CD4-positive, alpha-beta T cell treated with Interleukin-15 for 1 hour (primary cell): ENCODE measurements at regions not wholly inside any gene's neighbourhood (a gene's known extent, or its start where the extent isn't known, plus 50 kb on each side); places are given as distances from the start of the nearest gene placed in this dataset.
A peak's percentile ranks its signal among the peaks of the same experiment; 100 is the strongest.
"Not testable (repeated sequence)": the region's sequence is repeated elsewhere in the genome, so short reads cannot be mapped to it uniquely, and the experiment has no call there.

Experiments used
- DNase-seq: peaks from one replicate; pipeline ENCODE4 v3.0.0-alpha.2; 2020

DNA sequence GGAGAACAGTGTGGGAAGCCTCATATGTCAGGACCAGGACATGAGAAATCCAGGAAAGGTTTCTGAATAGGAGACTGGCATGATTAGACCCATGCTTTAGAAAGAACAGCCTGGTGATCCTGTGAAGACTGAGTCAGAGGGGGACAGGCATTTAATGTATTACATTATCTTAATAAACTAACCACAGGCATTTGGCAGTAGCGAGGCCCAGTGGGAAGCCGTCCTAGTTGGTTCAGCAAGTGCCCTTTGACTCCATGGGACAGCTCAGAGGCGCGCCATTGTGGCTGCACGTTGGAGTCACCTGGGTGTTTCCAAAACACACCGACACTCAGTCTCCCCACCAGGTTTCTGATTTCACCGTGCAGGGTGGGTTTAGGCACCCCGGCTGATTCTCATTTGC is 90.5 kb upstream of the DGKG start:
- no peak for DNase-seq

DNA sequence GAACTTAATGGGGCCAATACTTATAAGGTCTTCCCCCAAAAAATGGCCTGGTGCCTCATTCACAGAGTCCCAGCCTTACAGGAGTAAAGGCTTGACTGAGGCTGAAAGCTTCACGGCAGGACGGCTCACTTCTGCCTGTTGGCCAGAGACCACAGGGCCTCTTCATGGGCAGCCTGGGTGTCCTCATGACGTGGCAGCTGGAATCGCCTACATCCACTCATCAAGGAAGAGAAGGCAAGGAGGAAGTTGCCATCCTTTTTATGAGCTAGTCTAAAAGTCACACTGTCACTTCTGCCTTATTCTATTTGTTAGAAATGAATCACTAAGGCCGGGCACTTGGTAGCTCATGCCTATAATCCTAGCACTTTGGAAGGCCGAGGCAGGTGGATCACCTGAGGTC is 89.3 kb upstream of the DGKG start:
- DNase-seq = no peak

DNA sequence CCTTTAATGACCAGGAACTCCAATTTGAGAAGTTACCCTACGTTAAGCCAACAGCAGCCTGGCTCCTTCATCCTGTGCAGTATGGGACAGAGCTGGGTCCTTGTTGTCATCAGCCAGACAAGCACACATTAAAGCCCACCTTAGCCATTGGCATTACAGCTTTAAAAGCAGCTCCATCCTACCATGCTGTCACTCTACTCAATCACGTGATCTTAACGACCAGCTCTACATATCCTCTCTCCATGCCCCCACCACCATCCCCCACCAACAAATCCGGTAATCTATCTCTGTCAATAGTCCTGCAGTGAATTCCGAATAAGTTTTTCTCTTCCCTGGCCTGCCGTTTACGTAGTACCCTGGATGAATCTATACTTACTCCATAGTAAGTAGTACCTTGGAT is 82.9 kb upstream of the DGKG start:
- DNase-seq = no peak

DNA sequence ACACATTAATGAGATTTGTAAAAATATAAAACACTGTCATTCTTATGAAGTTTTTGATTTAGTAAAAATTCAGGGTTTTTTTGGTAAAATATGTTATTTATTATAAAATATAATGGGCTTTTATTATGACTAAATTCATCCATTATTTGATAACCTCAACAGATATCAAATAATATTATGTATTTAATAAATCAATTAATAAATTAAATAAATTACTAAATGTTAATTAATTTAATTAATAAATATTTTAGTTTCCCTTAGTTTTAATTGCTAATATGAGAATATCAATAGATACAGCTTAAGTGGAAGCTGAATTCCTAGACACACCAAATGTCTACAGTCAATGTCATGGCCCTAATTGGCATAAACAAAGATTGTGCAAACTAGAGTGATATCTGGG is 82.3 kb upstream of the DGKG start:
- no peak for DNase-seq

DNA sequence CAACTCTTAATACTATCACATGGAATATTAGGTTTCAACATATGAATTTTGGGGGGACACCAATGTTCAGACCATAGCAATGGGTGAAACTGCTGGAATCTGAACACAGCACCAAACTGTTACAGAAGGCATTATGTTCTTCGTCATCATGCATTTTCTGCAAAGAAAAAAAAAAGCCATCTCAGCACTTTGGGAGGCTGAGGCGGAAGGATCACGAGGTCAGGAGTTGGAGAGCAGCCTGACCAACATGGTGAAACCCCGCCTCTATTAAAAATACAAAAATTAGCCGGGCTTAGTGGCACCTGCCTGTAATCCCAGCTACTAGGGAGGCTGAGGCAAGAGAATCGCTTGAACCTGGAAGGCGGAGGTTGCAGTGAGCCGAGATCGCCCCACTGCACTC is 80.9 kb upstream of the DGKG start:
- DNase-seq = not testable (repeated sequence)

DNA sequence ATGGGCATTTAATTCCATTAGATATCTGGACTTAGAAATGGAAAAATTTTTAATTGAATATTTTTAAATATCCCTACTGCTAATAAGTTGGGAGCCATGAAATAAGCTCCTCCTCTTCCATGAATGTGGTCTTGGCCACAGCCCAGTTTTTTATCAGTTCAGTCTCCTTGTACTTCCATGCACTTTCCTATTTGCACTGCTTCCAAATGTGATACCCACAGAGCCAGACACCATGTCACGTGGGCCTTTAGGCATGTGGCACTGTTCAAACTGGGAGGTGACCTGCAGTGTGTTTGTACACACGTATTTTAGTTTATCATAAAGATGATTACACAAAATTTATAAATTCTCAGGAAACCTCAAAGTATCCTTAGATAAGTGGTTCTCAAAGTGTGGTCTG is 80.1 kb upstream of the DGKG start:
- no peak for DNase-seq

DNA sequence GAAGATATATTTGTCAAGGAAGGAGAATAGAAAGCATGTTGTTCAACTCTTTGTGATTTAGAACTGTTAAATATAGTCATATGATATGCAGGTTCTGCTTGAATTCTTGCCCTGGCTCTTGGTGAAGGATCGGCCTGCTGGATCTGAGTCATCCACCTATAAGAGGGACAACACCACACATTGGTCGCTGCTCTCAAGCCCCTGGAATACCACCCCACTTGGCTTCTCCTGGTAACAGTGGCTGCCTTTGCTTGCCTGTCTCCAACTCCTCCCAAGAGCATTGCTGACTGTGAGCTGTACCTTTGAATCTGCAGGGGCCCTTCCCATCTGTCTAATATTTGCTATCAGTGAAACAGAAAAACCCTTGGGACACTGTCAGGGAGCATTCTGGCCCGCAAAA is 78.9 kb upstream of the DGKG start:
- no peak for DNase-seq

DNA sequence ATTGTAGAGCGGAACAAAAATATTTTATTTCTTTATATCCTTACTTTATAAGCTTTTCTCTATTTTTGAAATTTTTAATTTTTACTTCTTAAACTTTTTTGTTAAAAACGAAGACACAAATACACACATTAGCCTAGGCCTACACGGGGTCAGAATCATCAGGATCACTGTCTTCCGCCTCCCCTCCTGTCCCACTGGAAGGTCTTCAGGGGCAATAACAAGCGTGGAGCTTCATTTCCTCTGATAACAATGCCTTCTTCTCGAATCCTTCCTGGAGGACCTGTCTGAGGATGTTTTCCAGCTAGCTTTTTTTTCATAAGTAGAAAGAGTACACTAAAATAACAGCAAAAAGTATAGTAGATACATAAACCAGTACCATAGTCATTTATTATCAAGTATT is 77.7 kb upstream of the DGKG start:
- no peak for DNase-seq

DNA sequence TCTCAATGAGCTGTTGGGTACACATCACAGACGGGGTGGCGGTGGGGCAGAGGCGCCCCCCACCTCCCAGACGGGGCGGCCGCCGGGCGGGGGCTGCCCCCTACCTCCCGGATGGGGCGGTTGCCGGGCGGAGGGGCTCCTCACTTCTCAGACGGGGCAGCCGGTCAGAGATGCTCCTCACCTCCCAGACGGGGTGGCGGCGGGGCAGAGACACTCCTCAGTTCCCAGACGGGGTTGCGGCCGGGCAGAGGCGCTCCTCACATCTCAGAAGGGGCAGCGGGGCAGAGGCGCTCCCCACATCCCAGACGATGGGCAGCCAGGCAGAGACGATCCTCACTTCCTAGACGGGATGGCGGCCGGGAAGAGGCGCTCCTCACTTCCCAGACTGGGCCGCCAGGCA is 73.3 kb upstream of the DGKG start:
- not testable (repeated sequence) for DNase-seq

DNA sequence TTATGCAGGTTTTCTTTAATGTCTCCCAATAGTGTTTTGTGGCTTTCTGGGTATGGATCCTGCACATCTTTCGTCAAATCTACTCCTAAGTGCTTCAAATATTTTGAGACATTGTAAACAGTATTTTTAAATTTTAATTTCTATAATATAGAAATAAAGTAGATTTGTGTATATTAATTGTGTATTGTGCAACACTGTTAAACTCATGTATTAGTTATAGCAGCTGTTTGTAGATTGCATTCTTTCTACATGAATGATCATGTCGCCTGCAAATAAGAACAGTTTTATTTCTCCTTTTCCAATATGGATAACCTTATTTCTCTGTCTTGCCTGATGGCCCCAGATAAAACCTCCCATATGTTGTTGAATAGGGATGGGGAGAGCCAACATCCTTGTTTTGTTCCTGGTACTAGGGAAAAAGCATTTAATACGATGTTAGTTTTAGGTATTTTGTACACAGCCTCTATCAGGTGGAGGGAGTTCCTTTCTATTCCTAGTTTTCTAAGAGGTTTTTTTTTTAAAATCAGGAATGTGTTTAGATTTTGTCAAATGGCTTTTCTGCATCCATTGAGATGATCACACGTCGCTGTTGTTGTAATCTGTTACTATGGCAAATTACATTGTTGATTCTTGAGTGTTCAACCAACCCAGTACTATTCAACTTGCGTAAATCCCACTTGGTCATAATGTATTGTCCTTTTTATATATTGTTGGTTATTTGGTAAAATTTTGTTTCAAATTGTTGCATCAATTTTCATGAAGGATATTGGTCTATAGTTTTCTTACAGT is 71.1 kb upstream of the DGKG start:
- no peak for DNase-seq

DNA sequence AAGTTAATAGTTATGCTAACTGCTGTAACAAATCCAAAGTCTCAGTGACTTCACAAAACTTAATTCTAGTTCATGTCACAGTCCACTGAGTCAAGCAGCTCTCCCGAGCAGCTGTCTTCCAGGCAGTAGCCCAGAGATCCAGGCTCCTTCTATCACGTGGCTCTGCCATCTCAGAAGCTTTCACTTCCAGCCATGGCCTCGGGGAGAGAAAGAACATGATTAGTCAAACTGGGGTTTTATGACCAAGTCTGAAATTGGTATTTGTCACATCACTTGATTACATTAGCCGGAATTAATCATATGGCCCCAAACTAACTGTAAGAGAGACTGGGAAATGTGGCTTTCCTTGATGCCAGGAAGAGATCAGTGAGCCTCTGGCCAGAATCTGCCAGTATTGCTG is 70.2 kb upstream of the DGKG start:
- DNase-seq = no peak

DNA sequence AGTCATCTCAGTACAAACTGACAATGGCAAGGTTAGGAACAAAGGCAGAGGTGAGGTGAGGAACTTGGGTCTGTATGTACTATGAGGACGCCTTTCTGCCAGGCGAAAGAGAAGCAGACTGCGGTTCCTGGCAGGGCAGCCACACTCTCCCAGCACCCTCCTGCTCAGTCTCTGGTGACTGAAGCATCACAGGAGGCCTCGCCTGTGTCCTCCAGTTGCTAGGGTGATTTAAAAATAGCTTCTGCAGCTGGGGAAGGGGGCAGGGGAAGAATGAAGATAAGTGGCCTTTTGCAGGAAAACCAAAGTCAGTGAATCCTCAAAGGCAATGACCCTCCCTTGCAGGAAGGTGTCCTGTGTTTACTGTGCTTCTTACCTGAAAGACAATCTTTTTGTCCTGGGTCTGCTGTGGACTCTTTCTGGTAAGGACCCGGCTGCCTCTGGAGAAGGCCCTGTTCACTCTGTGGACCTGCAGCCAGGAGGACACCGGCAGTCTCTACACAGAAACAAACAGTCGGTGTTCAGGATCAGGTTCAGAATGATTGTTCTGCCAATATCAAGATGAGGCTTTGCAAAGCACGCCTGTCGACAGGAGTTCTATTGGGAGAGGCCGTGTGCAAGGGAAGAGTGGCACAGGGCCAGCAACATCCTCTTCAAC is 65.7 kb upstream of the DGKG start:
- DNase-seq = no peak

DNA sequence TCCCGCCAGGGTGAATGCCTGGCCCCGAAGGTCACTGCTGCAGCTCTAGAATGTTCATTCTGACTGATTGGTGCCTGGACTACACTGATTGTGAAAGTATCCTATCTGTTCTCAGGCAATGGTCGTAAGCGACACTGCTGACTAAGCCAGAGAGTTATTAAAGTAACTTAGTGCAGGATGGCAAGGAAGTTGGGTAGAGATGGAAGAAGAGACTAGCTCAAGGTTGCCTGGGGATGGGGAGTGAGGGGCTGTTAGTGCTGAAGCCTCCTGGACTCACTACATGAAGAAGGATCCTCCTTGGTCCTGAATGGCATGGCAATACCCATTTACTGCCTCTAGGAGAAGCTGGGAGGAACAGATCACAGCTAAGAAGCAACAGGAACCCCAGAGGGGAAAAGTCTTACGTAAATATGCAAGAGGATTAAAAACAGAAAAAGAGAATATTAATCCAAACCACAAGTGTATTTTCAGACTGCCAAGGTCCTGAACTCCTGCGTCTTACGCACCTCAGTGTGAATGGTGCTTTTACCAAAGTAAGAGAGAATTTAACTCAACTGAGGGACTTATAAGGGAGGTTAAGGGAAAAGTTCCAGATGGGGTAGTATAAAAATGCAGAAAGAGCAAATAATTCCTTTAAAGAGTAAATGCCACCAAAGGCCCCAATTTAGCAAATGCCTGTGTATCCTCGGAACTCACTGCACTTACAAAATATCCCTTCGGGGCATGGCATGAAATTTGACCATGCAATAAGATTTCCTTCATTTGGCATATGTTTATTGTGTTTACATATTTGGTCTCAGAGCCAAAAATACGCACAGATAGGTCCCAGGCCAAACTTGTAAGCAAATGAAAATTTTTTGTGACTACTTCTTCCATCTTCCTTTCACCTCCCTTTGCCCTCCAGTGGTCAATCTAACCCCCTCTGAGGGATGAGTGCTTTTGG is 64.0 kb upstream of the DGKG start:
- no peak for DNase-seq

DNA sequence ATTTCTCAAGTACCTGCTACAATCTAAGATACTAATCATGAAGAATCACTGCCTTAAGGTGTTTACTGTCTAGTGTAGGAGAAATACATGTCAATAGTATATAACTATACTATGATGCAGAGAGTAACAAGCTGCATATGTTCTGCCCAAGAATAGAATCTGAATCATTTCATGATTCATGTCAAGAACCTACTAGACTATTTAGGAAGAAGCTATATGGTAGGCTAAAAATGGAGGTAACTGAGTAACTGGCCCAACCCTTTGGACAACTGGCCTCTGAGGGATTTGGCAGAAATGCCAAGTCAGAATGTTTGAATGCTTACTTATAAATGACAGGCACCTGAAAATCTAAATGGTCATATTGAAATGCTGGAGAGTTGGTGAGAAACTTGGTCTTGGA is 59.9 kb upstream of the DGKG start:
- DNase-seq = no peak

DNA sequence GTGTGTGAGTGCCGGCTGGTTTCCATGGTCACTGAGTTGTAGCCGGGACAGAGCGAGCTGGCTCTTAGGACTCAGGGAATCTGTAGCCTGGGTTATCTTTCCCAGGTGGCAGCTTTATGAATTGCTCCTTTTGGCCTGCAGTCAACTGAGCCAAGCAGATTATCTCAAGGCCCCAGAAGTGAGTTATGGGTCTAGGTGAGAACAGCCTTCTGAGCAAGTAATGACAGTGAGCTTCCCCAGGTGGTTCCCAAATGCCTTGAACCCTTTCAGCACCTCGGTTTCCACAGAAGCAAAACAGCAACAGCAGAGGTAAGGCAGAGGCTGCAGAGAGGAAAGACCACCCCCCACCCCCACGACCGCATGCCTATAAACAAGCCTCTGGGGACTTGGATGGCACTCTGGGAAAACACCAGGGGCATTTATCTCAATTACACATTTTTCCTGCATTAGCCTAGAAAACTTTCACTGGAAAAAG is 56.7 kb upstream of the DGKG start:
- DNase-seq = no peak

DNA sequence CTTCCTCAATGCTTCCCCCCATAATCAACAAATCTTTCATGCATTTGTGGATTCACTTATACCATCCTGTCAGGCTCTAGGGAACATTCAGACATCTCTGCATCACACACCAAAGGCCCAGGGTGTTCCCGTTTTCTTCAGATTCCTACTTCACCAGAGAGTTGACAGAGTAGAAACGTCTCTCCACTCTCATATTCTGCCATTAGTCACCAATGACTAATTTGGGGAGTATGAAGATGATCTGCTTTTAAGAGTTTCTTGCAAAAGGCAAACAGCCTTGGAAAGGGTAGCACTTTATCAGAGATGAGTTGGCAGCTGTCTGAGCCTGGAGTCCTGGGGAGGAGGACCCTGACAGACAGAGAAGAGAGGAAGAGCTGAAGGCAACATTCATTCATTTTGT is 55.8 kb upstream of the DGKG start:
- DNase-seq = no peak

DNA sequence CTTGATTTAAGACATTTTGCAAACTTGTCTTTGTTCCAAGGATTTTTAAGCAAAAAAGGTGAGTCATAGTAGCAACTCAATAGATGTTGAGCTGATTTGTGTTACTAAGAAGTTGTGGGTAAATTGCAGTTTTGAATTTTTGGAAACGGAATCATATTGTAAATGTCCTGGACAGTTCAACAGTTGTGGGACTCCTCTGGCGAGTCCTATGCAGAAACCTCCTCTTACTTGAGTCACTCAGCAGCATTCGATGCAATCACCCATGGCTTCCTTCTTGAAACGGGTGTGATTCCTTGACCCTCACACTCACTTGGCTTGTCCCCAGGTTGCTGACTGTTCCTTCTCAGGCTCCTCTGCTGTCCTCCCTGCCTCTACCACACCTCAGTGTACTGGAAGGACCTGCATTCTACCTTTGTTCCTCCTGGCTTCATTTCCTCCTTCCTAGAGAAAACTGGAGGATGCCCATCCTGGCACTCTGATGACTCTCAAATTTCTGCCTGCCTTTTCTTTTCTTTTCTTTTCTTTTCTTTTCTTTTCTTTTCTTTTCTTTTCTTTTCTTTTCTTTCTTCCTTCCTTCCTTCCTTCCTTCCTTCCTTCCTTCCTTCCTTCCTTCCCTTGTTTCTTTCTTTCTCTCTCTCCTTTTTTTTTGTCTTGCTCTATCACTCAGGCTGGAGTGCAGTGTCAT is 52.8 kb upstream of the DGKG start:
- no peak for DNase-seq

DNA sequence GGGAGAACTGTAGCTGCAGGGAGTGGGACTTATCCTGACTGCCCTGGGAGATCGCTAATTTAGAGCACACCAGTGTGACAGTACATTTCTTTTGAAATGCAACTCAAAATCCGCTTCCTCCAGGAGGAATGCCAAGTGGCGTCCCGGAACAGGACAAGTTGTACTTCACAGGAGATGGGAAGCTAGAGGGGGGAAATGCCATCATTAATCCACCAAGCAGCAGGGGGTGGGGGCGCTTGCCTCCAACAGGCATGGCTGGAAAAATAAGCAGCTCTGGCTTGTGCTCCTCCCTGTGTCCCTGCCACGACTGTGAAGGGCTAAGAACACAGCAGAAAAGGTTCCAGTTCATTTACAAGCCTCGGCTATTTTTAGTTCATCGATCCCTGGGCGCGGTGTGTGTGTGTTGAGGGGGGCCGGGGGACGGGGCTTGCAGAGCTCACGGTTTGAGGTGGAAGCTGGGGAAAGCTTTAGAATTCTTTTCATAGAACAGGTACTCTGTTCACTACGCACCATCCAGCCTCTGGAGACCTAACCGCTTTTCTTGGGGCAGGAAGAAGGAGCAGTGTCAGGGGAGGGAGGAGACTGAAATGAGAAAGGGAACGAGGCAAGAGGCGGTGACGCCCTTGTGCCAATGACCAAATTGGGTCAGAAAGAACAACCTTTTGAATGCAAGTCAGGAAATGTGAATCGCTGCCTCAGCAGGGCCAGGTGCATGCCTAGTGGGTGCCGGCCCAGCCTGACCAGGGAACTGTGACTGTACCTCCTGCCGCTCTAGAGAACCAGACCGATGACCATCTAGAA is 51.8 kb upstream of the DGKG start:
- DNase-seq = peak; percentile 37

DNA sequence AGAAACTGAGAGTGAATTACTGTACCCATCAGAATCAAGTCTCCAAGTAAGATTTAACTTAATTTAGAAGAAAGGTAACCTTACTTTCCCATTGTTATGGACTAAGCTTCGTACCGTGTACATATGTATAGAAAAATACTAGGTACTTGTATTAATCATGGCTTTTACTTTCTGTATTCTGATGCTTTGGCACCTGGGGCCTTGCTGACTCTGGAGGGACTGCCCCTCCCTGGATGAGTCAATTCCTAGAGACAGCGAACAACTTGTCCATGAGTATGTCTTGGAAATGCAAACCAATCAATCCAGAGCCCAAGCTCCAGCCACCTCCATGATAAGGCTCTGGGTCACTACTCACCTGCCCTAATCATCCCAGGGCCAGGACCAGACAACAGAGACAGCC is 50.0 kb upstream of the DGKG start:
- no peak for DNase-seq
